Prostate gland (tissue), 2 donors: ENCODE measurements at regions not wholly inside any gene's neighbourhood (a gene's known extent, or its start where the extent isn't known, plus 50 kb on each side); places are given as distances from the start of the nearest gene placed in this dataset.
A peak's percentile ranks its signal among the peaks of the same experiment; 100 is the strongest.

Experiments
- DNase-seq: peaks from one replicate; pipeline ENCODE4 v3.0.0-alpha.2; 2019; ENCODE audit warnings: low spot score
- H3K27ac ChIP-seq, 2 donors: fragments of 200-600 bp; sonication (generic); 2 replicates each; pipeline ENCODE4 v1.5.1; 2017 to 2019
- H3K27me3 ChIP-seq: fragments of 200-600 bp; sonication (generic); replicated peaks from 2 replicates; pipeline ENCODE4 v1.5.1; 2019; ENCODE audit not compliant: insufficient read depth
- H3K36me3 ChIP-seq, 2 donors: fragments of 200-600 bp; sonication (generic); 1 replicate in 1 of 2; 2 replicates in 1 of 2; pipeline versions ENCODE4 v1.5.1 to v1.8.1; 2017 to 2019
- H3K4me1 ChIP-seq: fragments of 200-600 bp; sonication (generic); replicated peaks from 2 replicates; pipeline ENCODE4 v1.5.1; 2019
- H3K4me3 ChIP-seq, 2 donors: fragments of 200-600 bp; sonication (generic); 2 replicates each; pipeline ENCODE4 v1.5.1; 2017 to 2019
- H3K9me3 ChIP-seq: fragments of 200-600 bp; sonication (generic); 2 replicates; pipeline ENCODE4 v1.5.1; 2017
- CTCF ChIP-seq, 4 experiments: fragments of 200-600 bp in 2 of 4; fragments of 450-650 bp in 2 of 4; sonication (generic) in 2 of 4; IDR thresholded peaks; 1 replicate in 3 of 4; 2 replicates in 1 of 4; pipeline ENCODE4 v1.5.1; 2016 to 2019; ENCODE audit warnings: antibody characterized with exemption in 4 of 4, mild to moderate bottlenecking in 2 of 4, moderate library complexity in 2 of 4
- POLR2A ChIP-seq: fragments of 450-650 bp; IDR thresholded peaks from one replicate; pipeline ENCODE4 v1.6.1; 2016; ENCODE audit warnings: antibody characterized with exemption, mild to moderate bottlenecking
- POLR2AphosphoS5 ChIP-seq: sonication (generic); formaldehyde crosslinking; IDR thresholded peaks from one replicate; pipeline ENCODE4 v1.6.1; 2017; ENCODE audit warnings: antibody characterized with exemption
- WGBS: methylation state at CpG from one replicate; pipeline ENCODE4 v1.1.5; 2018; 5-methylcytosine and 5-hydroxymethylcytosine counted together
- intact Hi-C: fragments of 100-400 bp; cut with DNase I; formaldehyde crosslinking; loops from one replicate; pipeline ENCODE4 v1.14.2; 2022

GRCh38 chr1:87883906-87884305 is 555.2 kb downstream of the LMO4 start:
- H3K4me3 ChIP-seq: no peak overlapping the region
- intact Hi-C loops: loop anchor here (10.0 kb wide), 1 partner anchor 51 kb away; no protein-coding TSS in a partner anchor
- 90% methylated on average over 4 of the region's 4 CpGs for WGBS

GRCh38 chr1:87884581-87884980 is 555.9 kb downstream of the LMO4 start:
- Histone ChIP-seq H3K4me1 (no peaks in the 10 kb centered on the region), H3K27ac (no peak overlapping the region), H3K36me3 (no peaks in the 10 kb centered on the region), H3K9me3 (no peaks in the 10 kb centered on the region), H3K4me3 (no peak overlapping the region), H3K27me3 (no peaks in the 10 kb centered on the region)
- 94% methylated on average over 7 of the region's 7 CpGs for WGBS
- DNase-seq: no peak
- intact Hi-C loops: loop anchor here (10.0 kb wide), 1 partner anchor 50 kb away; no protein-coding TSS in a partner anchor
- no peak for TF ChIP-seq CTCF (IDR thresholded peaks at IDR 0.05)
- TF ChIP-seq POLR2A: no peak
- no peak for TF ChIP-seq POLR2AphosphoS5

More at GRCh38 chr1:87883906-87884305, 555.2 kb downstream of the LMO4 start:
- Histone ChIP-seq H3K9me3 (no peaks in the 10 kb centered on the region), H3K27me3 (no peaks in the 10 kb centered on the region), H3K4me1 (no peaks in the 10 kb centered on the region), H3K27ac (no peak overlapping the region), H3K36me3 (no peaks in the 10 kb centered on the region)
- DNase-seq: no peak
- TF ChIP-seq POLR2AphosphoS5 (no peak), POLR2A (no peak), CTCF (IDR thresholded peaks at IDR 0.05) (no peak)

GRCh38 chr1:87885278-87886025 is 556.8 kb downstream of the LMO4 start:
- H3K27me3 ChIP-seq: no peaks in the 10 kb centered on the region
- no peak overlapping the region for H3K27ac ChIP-seq
- no peaks in the 10 kb centered on the region for H3K36me3 ChIP-seq
- H3K9me3 ChIP-seq: no peaks in the 10 kb centered on the region
- H3K4me3 ChIP-seq: no peak overlapping the region
- intact Hi-C loops: loop anchor here (5.0 to 10.0 kb wide), 2 partner anchors 49 to 558 kb away; partner anchors contain the start of gene LMO4
- no peak for DNase-seq
- TF ChIP-seq CTCF (IDR thresholded peaks at IDR 0.05): no peak
- no peak for TF ChIP-seq POLR2AphosphoS5
- no peak for TF ChIP-seq POLR2A
- WGBS: 78% methylated on average over 4 of the region's 4 CpGs
- no peaks in the 10 kb centered on the region for H3K4me1 ChIP-seq

GRCh38 chr1:87887100-87887499 is 558.4 kb downstream of the LMO4 start:
- 91% methylated on average over 1 of the region's 1 CpG for WGBS
- intact Hi-C loops: loop anchor here (5.0 to 10.0 kb wide), 2 partner anchors 48 to 560 kb away; partner anchors contain the start of gene LMO4
- H3K9me3 ChIP-seq: no peaks in the 10 kb centered on the region
- H3K4me3 ChIP-seq: no peak overlapping the region
- no peaks in the 10 kb centered on the region for H3K36me3 ChIP-seq
- no peaks in the 10 kb centered on the region for H3K4me1 ChIP-seq
- no peaks in the 10 kb centered on the region for H3K27me3 ChIP-seq
- TF ChIP-seq CTCF (IDR thresholded peaks at IDR 0.05) (no peak), POLR2A (no peak), POLR2AphosphoS5 (no peak)
- no peak overlapping the region for H3K27ac ChIP-seq
- DNase-seq: no peak

GRCh38 chr1:87888446-87888845 is 559.8 kb downstream of the LMO4 start:
- Histone ChIP-seq H3K27me3 (no peaks in the 10 kb centered on the region), H3K4me3 (no peak overlapping the region), H3K4me1 (no peaks in the 10 kb centered on the region), H3K9me3 (no peaks in the 10 kb centered on the region), H3K27ac (peak overlapping the region in 1 of 2 donors; percentile 28), H3K36me3 (no peaks in the 10 kb centered on the region)
- TF ChIP-seq POLR2AphosphoS5 (peak; percentile 72), CTCF (IDR thresholded peaks at IDR 0.05) (no peak)
- intact Hi-C loops: loop anchor here (5.0 to 10.0 kb wide), 2 partner anchors 46 to 561 kb away; partner anchors contain the start of gene LMO4
- 0% methylated on average over 2 of the region's 2 CpGs for WGBS
- DNase-seq: peak; percentile 8
